Activated T-cell treated with anti-CD3 and anti-CD28 coated beads, Interleukin-2, amount 50 U/mL, for 72 hours (primary cell): ENCODE measurements at regions not wholly inside any gene's neighbourhood (a gene's known extent, or its start where the extent isn't known, plus 50 kb on each side); places are given as distances from the start of the nearest gene placed in this dataset.
"Not testable (repeated sequence)": the region's sequence is repeated elsewhere in the genome, so short reads cannot be mapped to it uniquely, and the experiment has no call there.

Source experiments
- ATAC-seq, 2 donors: fragments of 150-1000 bp; cut with Tn5 transposase; replicated peaks in 1 of 2; 2 replicates each; pipeline ENCODE4 v1.10.0; 2021; ENCODE audit warnings: moderate library complexity in 2 of 2, mild to moderate bottlenecking in 1 of 2
- DNase-seq, 2 donors: peaks; one replicate each; pipeline ENCODE4 v3.0.0; 2021 to 2022; ENCODE audit warnings: mixed read lengths in 1 of 2
- H3K27ac Mint-ChIP-seq: one replicate; pipeline ENCODE4 v1.8.0; 2022; ENCODE audit warnings: mild to moderate bottlenecking, moderate library complexity, mixed read lengths
- H3K27me3 Mint-ChIP-seq: one replicate; pipeline ENCODE4 v1.8.0; 2022; ENCODE audit warnings: low read depth, mixed read lengths
- H3K36me3 Mint-ChIP-seq, 2 donors: one replicate each; pipeline ENCODE4 v1.8.0; 2022; ENCODE audit warnings: mixed read lengths in 2 of 2, mild to moderate bottlenecking in 1 of 2; ENCODE audit not compliant: insufficient read depth in 2 of 2
- H3K4me1 Mint-ChIP-seq: one replicate; pipeline ENCODE4 v1.8.0; 2022; ENCODE audit warnings: low read depth, mixed read lengths
- H3K4me3 Mint-ChIP-seq, 2 donors: one replicate each; pipeline ENCODE4 v1.8.0; 2022; ENCODE audit warnings: mild to moderate bottlenecking in 2 of 2, mixed read lengths in 2 of 2, moderate library complexity in 2 of 2
- H3K9me3 Mint-ChIP-seq, 2 donors: one replicate each; pipeline ENCODE4 v1.8.0; 2022; ENCODE audit warnings: mixed read lengths in 2 of 2

- not testable (repeated sequence) for H3K4me3 Mint-ChIP-seq, H3K27ac Mint-ChIP-seq, DNase-seq, H3K27me3 Mint-ChIP-seq, H3K36me3 Mint-ChIP-seq, H3K9me3 Mint-ChIP-seq, ATAC-seq, H3K4me1 Mint-ChIP-seq
These were observed 98.0 kb upstream of the NOTCH2NLA start for GRCh38 chr1:146326863-146327262.

- H3K27ac Mint-ChIP-seq, ATAC-seq, H3K9me3 Mint-ChIP-seq, H3K4me1 Mint-ChIP-seq, DNase-seq, H3K36me3 Mint-ChIP-seq, H3K27me3 Mint-ChIP-seq, H3K4me3 Mint-ChIP-seq: not testable (repeated sequence)
These were observed 95.6 kb upstream of the NOTCH2NLA start for GRCh38 chr1:146324463-146324862.

GRCh38 chr1:146323302-146323701 lies 94.5 kb upstream of the NOTCH2NLA start:
- DNase-seq, H3K36me3 Mint-ChIP-seq, H3K27me3 Mint-ChIP-seq, H3K4me1 Mint-ChIP-seq, ATAC-seq, H3K9me3 Mint-ChIP-seq, H3K4me3 Mint-ChIP-seq, H3K27ac Mint-ChIP-seq: not testable (repeated sequence)

- not testable (repeated sequence) for H3K4me3 Mint-ChIP-seq, H3K27ac Mint-ChIP-seq, H3K9me3 Mint-ChIP-seq, H3K36me3 Mint-ChIP-seq, ATAC-seq, H3K4me1 Mint-ChIP-seq, H3K27me3 Mint-ChIP-seq, DNase-seq
These were observed 94.1 kb upstream of the NOTCH2NLA start for GRCh38 chr1:146322893-146323292.

GRCh38 chr1:146318715-146319114 lies 89.9 kb upstream of the NOTCH2NLA start:
- peaks cover 11% of the 10 kb centered on the region for H3K4me1 Mint-ChIP-seq
- DNase-seq, H3K27me3 Mint-ChIP-seq, H3K36me3 Mint-ChIP-seq, H3K9me3 Mint-ChIP-seq, ATAC-seq, H3K4me3 Mint-ChIP-seq, H3K27ac Mint-ChIP-seq: not testable (repeated sequence)

- not testable (repeated sequence) for H3K4me3 Mint-ChIP-seq, H3K36me3 Mint-ChIP-seq, H3K27ac Mint-ChIP-seq, H3K27me3 Mint-ChIP-seq, DNase-seq, H3K9me3 Mint-ChIP-seq
- ATAC-seq: peak in 1 of 2 donors; percentile 21
- H3K4me1 Mint-ChIP-seq: peaks cover 11% of the 10 kb centered on the region
These were observed 89.0 kb upstream of the NOTCH2NLA start for GRCh38 chr1:146317785-146318184.

- H3K4me3 Mint-ChIP-seq, H3K36me3 Mint-ChIP-seq, ATAC-seq, H3K27me3 Mint-ChIP-seq, H3K9me3 Mint-ChIP-seq, DNase-seq, H3K27ac Mint-ChIP-seq: not testable (repeated sequence)
- peaks cover 11% of the 10 kb centered on the region for H3K4me1 Mint-ChIP-seq
These were observed 85.8 kb upstream of the NOTCH2NLA start for GRCh38 chr1:146314449-146315246.

GRCh38 chr1:146310579-146310978 lies 81.8 kb upstream of the NOTCH2NLA start:
- not testable (repeated sequence) for DNase-seq, H3K4me3 Mint-ChIP-seq, H3K36me3 Mint-ChIP-seq, H3K9me3 Mint-ChIP-seq, H3K27ac Mint-ChIP-seq, H3K27me3 Mint-ChIP-seq, ATAC-seq, H3K4me1 Mint-ChIP-seq

GRCh38 chr1:146309427-146309826 lies 80.6 kb upstream of the NOTCH2NLA start:
- not testable (repeated sequence) for DNase-seq, H3K9me3 Mint-ChIP-seq, H3K36me3 Mint-ChIP-seq, ATAC-seq, H3K4me3 Mint-ChIP-seq, H3K27ac Mint-ChIP-seq, H3K4me1 Mint-ChIP-seq, H3K27me3 Mint-ChIP-seq

GRCh38 chr1:146308892-146309291 lies 80.1 kb upstream of the NOTCH2NLA start:
- H3K4me1 Mint-ChIP-seq, DNase-seq, H3K36me3 Mint-ChIP-seq, H3K9me3 Mint-ChIP-seq, H3K27me3 Mint-ChIP-seq, H3K27ac Mint-ChIP-seq, H3K4me3 Mint-ChIP-seq: not testable (repeated sequence)
- peak; percentile 32 to 48 for ATAC-seq

GRCh38 chr1:146308152-146308551 lies 79.3 kb upstream of the NOTCH2NLA start:
- H3K27ac Mint-ChIP-seq, H3K4me1 Mint-ChIP-seq: not testable (repeated sequence)
- ATAC-seq: peak; percentile 26 to 41

GRCh38 chr1:146307632-146308031 lies 78.8 kb upstream of the NOTCH2NLA start:
- H3K4me3 Mint-ChIP-seq, H3K36me3 Mint-ChIP-seq, H3K27me3 Mint-ChIP-seq, H3K9me3 Mint-ChIP-seq, H3K27ac Mint-ChIP-seq, H3K4me1 Mint-ChIP-seq, DNase-seq: not testable (repeated sequence)
- peak; percentile 90 to 96 for ATAC-seq

More at GRCh38 chr1:146308152-146308551, 79.3 kb upstream of the NOTCH2NLA start:
- not testable (repeated sequence) for H3K27me3 Mint-ChIP-seq, H3K4me3 Mint-ChIP-seq, H3K9me3 Mint-ChIP-seq, H3K36me3 Mint-ChIP-seq
- peak in 1 of 2 donors; percentile 8 for DNase-seq

GRCh38 chr1:146306651-146307050 lies 77.8 kb upstream of the NOTCH2NLA start:
- H3K4me3 Mint-ChIP-seq, H3K36me3 Mint-ChIP-seq, H3K27ac Mint-ChIP-seq, H3K9me3 Mint-ChIP-seq, DNase-seq, H3K27me3 Mint-ChIP-seq, H3K4me1 Mint-ChIP-seq: not testable (repeated sequence)
- peak in 1 of 2 donors; percentile 16 for ATAC-seq

- H3K9me3 Mint-ChIP-seq, DNase-seq, H3K4me3 Mint-ChIP-seq, H3K36me3 Mint-ChIP-seq, H3K27me3 Mint-ChIP-seq, H3K4me1 Mint-ChIP-seq, H3K27ac Mint-ChIP-seq: not testable (repeated sequence)
- peak; percentile 29 to 47 for ATAC-seq
These were observed 76.6 kb upstream of the NOTCH2NLA start for GRCh38 chr1:146305442-146305841.
